ENCODE measurements at regions not wholly inside any gene's neighbourhood (a gene's known extent, or its start where the extent isn't known, plus 50 kb on each side); places are given as distances from the start of the nearest gene placed in this dataset.

DNA sequence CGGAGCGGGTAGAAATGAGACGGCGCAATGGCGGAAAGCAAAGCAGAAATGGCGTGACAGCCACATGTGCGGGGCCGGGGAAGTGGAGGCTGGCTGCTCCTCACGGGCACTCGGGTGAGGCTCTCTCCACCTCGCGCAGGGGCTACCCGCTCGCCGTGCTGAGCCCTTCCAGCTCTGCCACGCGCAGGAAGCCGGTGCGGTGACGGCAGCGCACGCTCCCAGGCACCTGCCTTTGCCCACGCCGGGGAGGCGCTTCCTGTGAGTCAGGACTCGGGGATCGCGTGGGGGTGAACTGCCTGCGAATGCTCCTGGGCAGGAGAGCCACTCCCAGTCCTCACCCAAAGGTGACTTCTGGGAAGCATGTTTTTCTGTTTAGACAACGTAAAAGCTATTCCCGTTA, 431.2 kb downstream of the GLRX3 start:
- Histone ChIP-seq H3K36me3 (no peaks in the 10 kb centered on the region), H3K9me3 (no peaks in the 10 kb centered on the region), H3K4me3 (no peak overlapping the region), H3K27me3 (no peaks in the 10 kb centered on the region), H3K4me1 (no peaks in the 10 kb centered on the region), H3K27ac (no peak overlapping the region)
- whole genome bisulfite sequencing (ENCODE audit: insufficient coverage, low coverage, low lambda C conversion rate, missing lambda C conversion rate), result 84% methylated on average over 6 of the region's 31 CpGs
- ATAC-seq, result no peak
- no peak for DNase-seq
- intact Hi-C loops (cut with DNase I), result no loop called here
- TF ChIP-seq POLR2A (IDR thresholded peaks at IDR 0.05) (no peak), CTCF (IDR thresholded peaks at IDR 0.05) (no peak)

- ATAC-seq (no peak), DNase-seq (no peak)
- Histone ChIP-seq H3K4me1 (no peaks in the 10 kb centered on the region), H3K27ac (no peak overlapping the region), H3K27me3 (no peaks in the 10 kb centered on the region), H3K9me3 (no peaks in the 10 kb centered on the region), H3K4me3 (no peak overlapping the region), H3K36me3 (no peaks in the 10 kb centered on the region)
- 75% methylated on average over 18 of the region's 18 CpGs for WGBS (ENCODE audit: insufficient coverage, low coverage, low lambda C conversion rate, missing lambda C conversion rate)
- no peak for TF ChIP-seq POLR2A (IDR thresholded peaks at IDR 0.05)
- TF ChIP-seq CTCF (IDR thresholded peaks at IDR 0.05), result no peak
- intact Hi-C loops (cut with DNase I), result no loop called here
Measured at GRCh38 chr10:130568246-130568645, 432.1 kb downstream of the GLRX3 start.

DNA sequence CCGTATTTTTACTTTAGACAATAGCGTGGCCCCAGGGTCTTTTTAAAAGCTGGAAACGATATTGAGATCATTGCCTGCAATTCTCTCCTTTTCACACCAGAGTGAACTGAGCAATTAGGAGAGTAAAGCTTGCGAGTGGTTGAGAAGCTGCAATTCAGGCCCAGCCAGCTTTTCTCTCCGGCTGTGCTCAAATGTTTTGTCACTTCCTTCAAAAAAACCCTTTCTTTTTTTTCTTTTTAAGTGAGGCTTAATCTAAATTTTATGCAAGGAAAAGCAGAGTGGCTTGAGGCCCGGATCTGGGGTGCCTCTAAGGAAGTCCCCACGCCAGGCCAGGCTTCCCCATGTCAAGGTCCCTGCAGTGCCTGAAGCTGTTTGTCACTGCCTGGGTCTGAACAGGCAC, 433.9 kb downstream of the GLRX3 start:
- Histone ChIP-seq H3K4me3 (no peak overlapping the region), H3K4me1 (no peaks in the 10 kb centered on the region), H3K36me3 (no peaks in the 10 kb centered on the region), H3K9me3 (no peaks in the 10 kb centered on the region), H3K27me3 (no peaks in the 10 kb centered on the region), H3K27ac (no peak overlapping the region)
- DNase-seq (no peak), ATAC-seq (no peak)
- intact Hi-C loops (cut with DNase I), result no loop called here
- 53% methylated on average over 7 of the region's 7 CpGs for WGBS (ENCODE audit: insufficient coverage, low coverage, low lambda C conversion rate, missing lambda C conversion rate)
- TF ChIP-seq CTCF (IDR thresholded peaks at IDR 0.05), result no peak
- TF ChIP-seq POLR2A (IDR thresholded peaks at IDR 0.05), result no peak

- H3K4me1 ChIP-seq, result no peaks in the 10 kb centered on the region
- no peaks in the 10 kb centered on the region for H3K36me3 ChIP-seq
- DNase-seq (no peak), ATAC-seq (no peak)
- TF ChIP-seq CTCF (IDR thresholded peaks at IDR 0.05), result no peak
- no peak for TF ChIP-seq POLR2A (IDR thresholded peaks at IDR 0.05)
- H3K27me3 ChIP-seq, result no peaks in the 10 kb centered on the region
- intact Hi-C loops (cut with DNase I), result no loop called here
- H3K27ac ChIP-seq, result no peak overlapping the region
- WGBS (ENCODE audit: insufficient coverage, low coverage, low lambda C conversion rate, missing lambda C conversion rate), result 70% methylated on average over 9 of the region's 9 CpGs
- no peaks in the 10 kb centered on the region for H3K9me3 ChIP-seq
- H3K4me3 ChIP-seq, result no peak overlapping the region
Measured at GRCh38 chr10:130571674-130572073, 435.5 kb downstream of the GLRX3 start.

DNA sequence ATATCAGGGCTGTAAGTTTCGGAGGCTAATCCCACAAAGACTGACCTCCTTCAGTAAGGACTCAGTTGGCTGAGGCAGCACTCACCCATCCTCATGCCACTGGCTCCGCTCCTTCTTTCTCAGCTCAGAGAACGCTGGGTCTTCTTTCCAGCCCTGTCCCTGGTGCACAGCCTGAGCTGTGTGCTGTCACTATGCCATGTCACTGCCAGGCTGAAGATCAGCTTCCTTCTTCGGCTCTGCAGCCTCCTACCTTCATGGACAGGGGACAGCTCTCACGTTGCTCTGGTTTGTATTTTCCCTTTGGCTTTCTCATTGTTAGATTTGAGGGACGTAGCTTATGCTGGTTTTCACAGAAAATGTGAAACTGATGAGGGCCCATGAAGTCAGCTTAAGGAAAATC, 437.3 kb downstream of the GLRX3 start:
- Histone ChIP-seq H3K4me3 (no peak overlapping the region), H3K36me3 (no peaks in the 10 kb centered on the region), H3K27ac (no peak overlapping the region), H3K4me1 (no peaks in the 10 kb centered on the region), H3K27me3 (no peaks in the 10 kb centered on the region), H3K9me3 (no peaks in the 10 kb centered on the region)
- DNase-seq (no peak), ATAC-seq (no peak)
- TF ChIP-seq POLR2A (IDR thresholded peaks at IDR 0.05) (no peak), CTCF (IDR thresholded peaks at IDR 0.05) (no peak)
- intact Hi-C loops (cut with DNase I), result no loop called here
- WGBS (ENCODE audit: insufficient coverage, low coverage, low lambda C conversion rate, missing lambda C conversion rate), result 49% methylated on average over 6 of the region's 6 CpGs

Data from right lobe of liver (tissue), 6 donors.